ENCODE measurements at regions not wholly inside any gene's neighbourhood (a gene's known extent, or its start where the extent isn't known, plus 50 kb on each side); places are given as distances from the start of the nearest gene placed in this dataset.

- Histone ChIP-seq H3K4me3 (no peak overlapping the region), H3K36me3 (no peaks in the 10 kb centered on the region), H3K27ac (no peak overlapping the region), H3K4me1 (no peaks in the 10 kb centered on the region), H3K27me3 (no peaks in the 10 kb centered on the region), H3K9me3 (no peaks in the 10 kb centered on the region)
- 44 to 57% methylated on average over 1 of the region's 1 CpG for WGBS, 2 donors
- TF ChIP-seq CTCF (IDR thresholded peaks at IDR 0.05) (no peak), POLR2A (IDR thresholded peaks at IDR 0.05) (no peak)
- DNase-seq, result no peak
- intact Hi-C loops (cut with DNase I), result no loop called here
Measured at GRCh38 chr4:138492176-138492575, 250.0 kb upstream of the SLC7A11 start.

GRCh38 chr4:138488533-138488932 is 246.4 kb upstream of the SLC7A11 start:
- Histone ChIP-seq H3K4me3 (no peak overlapping the region), H3K4me1 (no peaks in the 10 kb centered on the region), H3K36me3 (no peaks in the 10 kb centered on the region), H3K27ac (no peak overlapping the region), H3K27me3 (no peaks in the 10 kb centered on the region), H3K9me3 (no peaks in the 10 kb centered on the region)
- TF ChIP-seq POLR2A (IDR thresholded peaks at IDR 0.05) (no peak), CTCF (IDR thresholded peaks at IDR 0.05) (no peak)
- intact Hi-C loops (cut with DNase I), result no loop called here
- 69 to 71% methylated on average over 4 of the region's 4 CpGs for WGBS, 2 donors
- DNase-seq, result no peak

GRCh38 chr4:138487670-138488069 is 245.5 kb upstream of the SLC7A11 start:
- Histone ChIP-seq H3K36me3 (no peaks in the 10 kb centered on the region), H3K4me3 (no peak overlapping the region), H3K4me1 (no peaks in the 10 kb centered on the region), H3K27me3 (no peaks in the 10 kb centered on the region), H3K27ac (no peak overlapping the region), H3K9me3 (no peaks in the 10 kb centered on the region)
- intact Hi-C loops (cut with DNase I), result no loop called here
- DNase-seq, result no peak
- WGBS, 2 donors, result 45 to 56% methylated on average over 4 of the region's 4 CpGs
- TF ChIP-seq POLR2A (IDR thresholded peaks at IDR 0.05) (no peak), CTCF (IDR thresholded peaks at IDR 0.05) (no peak)

- Histone ChIP-seq H3K4me1 (no peaks in the 10 kb centered on the region), H3K9me3 (no peaks in the 10 kb centered on the region), H3K27ac (no peak overlapping the region), H3K36me3 (no peaks in the 10 kb centered on the region), H3K4me3 (no peak overlapping the region), H3K27me3 (no peaks in the 10 kb centered on the region)
- no peak for DNase-seq
- intact Hi-C loops (cut with DNase I), result no loop called here
- 25 to 77% methylated on average over 2 of the region's 2 CpGs for WGBS, 2 donors
- no peak for TF ChIP-seq CTCF (IDR thresholded peaks at IDR 0.05)
Measured at GRCh38 chr4:138487230-138487629, 245.1 kb upstream of the SLC7A11 start.

- H3K4me3 ChIP-seq, result no peak overlapping the region
- 86 to 91% methylated on average over 3 of the region's 3 CpGs for WGBS, 2 donors
- DNase-seq, result no peak
- H3K4me1 ChIP-seq, result no peaks in the 10 kb centered on the region
- H3K27ac ChIP-seq, result no peak overlapping the region
- H3K36me3 ChIP-seq, result no peaks in the 10 kb centered on the region
- H3K27me3 ChIP-seq, result no peaks in the 10 kb centered on the region
- no peaks in the 10 kb centered on the region for H3K9me3 ChIP-seq
- no peak for TF ChIP-seq POLR2A (IDR thresholded peaks at IDR 0.05)
- TF ChIP-seq CTCF (IDR thresholded peaks at IDR 0.05), result no peak
- intact Hi-C loops (cut with DNase I), result no loop called here
Measured at GRCh38 chr4:138485498-138485897, 243.3 kb upstream of the SLC7A11 start.

Measured in esophagus squamous epithelium (tissue), 5 donors.